ENCODE measurements at regions not wholly inside any gene's neighbourhood (a gene's known extent, or its start where the extent isn't known, plus 50 kb on each side); places are given as distances from the start of the nearest gene placed in this dataset.

GRCh38 chr7:42753367-42753766, 158.5 kb downstream of the C7orf25 start:
- intact Hi-C loops (cut with micrococcal nuclease) = no loop called here
- CTCF ChIA-PET = no interaction called here
- H2AFZ ChIP-seq (ENCODE audit: low read depth, low read length) = no peak overlapping the region
- no peaks in the 10 kb centered on the region for H3K36me3 ChIP-seq (ENCODE audit: control insufficient read depth in 2 of 2, extremely low read depth in 1 of 2, insufficient read depth in 2 of 2, low read length in 2 of 2)
- H3K4me2 ChIP-seq (ENCODE audit: insufficient read depth, low read length) = no peak overlapping the region
- FAIRE-seq (no peak), DNase-seq (ENCODE audit: low read depth, low spot score) (no peak)
- BruUV-seq (replicated peaks) = no TSS peak
- dilution Hi-C loops (cut with MboI; ENCODE audit: extremely low pct_ligation_motif_present, low sequenced_read_pairs) = no loop called here
- H3K27ac ChIP-seq (ENCODE audit: insufficient read depth, low read depth, low read length) = no peak overlapping the region
- no peaks in the 10 kb centered on the region for H4K20me1 ChIP-seq (replicated peaks; ENCODE audit: control insufficient read depth, extremely low read depth, insufficient read depth, low read length)
- POLR2A ChIA-PET = no interaction called here
- no peaks in the 10 kb centered on the region for H3K79me2 ChIP-seq (ENCODE audit: control insufficient read depth, insufficient read depth, low read length)
- no peak overlapping the region for H3K9ac ChIP-seq (replicated peaks; ENCODE audit: extremely low read depth, insufficient read depth, low read length)
- no peak overlapping the region for H3K4me3 ChIP-seq (replicated peaks in 1 of 3; ENCODE audit: insufficient read depth in 1 of 3, low read depth in 1 of 3, low read length in 3 of 3)
- no peaks in the 10 kb centered on the region for H3K9me1 ChIP-seq (replicated peaks; ENCODE audit: control insufficient read depth, extremely low read depth, insufficient read depth, low read length)
- H3K27me3 ChIP-seq (ENCODE audit: control insufficient read depth in 2 of 2, insufficient read depth in 2 of 2, low read length in 2 of 2) = no peaks in the 10 kb centered on the region
- no peaks in the 10 kb centered on the region for H3K4me1 ChIP-seq (ENCODE audit: control insufficient read depth, extremely low read depth, insufficient read depth, low read length)
- no peaks in the 10 kb centered on the region for H3K9me3 ChIP-seq (replicated peaks; ENCODE audit: control insufficient read depth, insufficient read depth, low read length)
- TF ChIP-seq CTCF (IDR thresholded peaks at IDR 0.05; ENCODE audit: extremely low read depth in 1 of 2, insufficient read depth in 1 of 2, low read depth in 1 of 2, low read length in 2 of 2) (no peak), EZH2 (IDR thresholded peaks at IDR 0.05; ENCODE audit: borderline replicate concordance, low read depth, low read length, severe bottlenecking) (no peak), FOS (IDR thresholded peaks at IDR 0.05; ENCODE audit: borderline replicate concordance, insufficient read depth, low read length) (no peak)
- TF ChIP-seq, protein P1, sequence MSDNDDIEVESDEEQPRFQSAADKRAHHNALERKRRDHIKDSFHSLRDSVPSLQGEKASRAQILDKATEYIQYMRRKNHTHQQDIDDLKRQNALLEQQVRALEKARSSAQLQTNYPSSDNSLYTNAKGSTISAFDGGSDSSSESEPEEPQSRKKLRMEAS (IDR thresholded peaks at IDR 0.05; ENCODE audit: insufficient read depth, insufficient read length) = no peak

DNA sequence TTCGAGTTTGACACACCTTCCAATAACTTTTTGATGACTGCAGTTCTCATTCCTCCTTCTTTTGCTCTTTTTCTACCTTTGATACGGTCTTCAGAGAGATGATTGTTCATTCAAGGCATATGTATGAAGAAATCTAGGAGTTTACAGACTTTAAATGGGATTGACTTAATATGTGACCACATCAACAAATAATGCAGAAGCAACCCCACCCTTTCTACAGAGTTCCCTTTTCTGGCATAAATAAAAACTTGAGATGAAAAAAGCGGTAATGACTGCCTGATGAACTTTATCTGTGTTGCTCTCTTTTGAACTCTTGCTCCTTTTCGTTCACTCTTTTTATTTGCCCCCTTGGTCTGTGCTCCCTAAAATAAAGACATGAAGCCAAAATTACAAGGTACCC, 161.7 kb downstream of the C7orf25 start:
- Histone ChIP-seq H3K27me3 (ENCODE audit: control insufficient read depth in 2 of 2, insufficient read depth in 2 of 2, low read length in 2 of 2) (no peaks in the 10 kb centered on the region), H3K36me3 (ENCODE audit: control insufficient read depth in 2 of 2, extremely low read depth in 1 of 2, insufficient read depth in 2 of 2, low read length in 2 of 2) (no peaks in the 10 kb centered on the region), H3K4me3 (replicated peaks in 1 of 3; ENCODE audit: insufficient read depth in 1 of 3, low read depth in 1 of 3, low read length in 3 of 3) (no peak overlapping the region), H3K9me1 (replicated peaks; ENCODE audit: control insufficient read depth, extremely low read depth, insufficient read depth, low read length) (no peaks in the 10 kb centered on the region), H3K4me1 (ENCODE audit: control insufficient read depth, extremely low read depth, insufficient read depth, low read length) (no peaks in the 10 kb centered on the region), H3K9ac (replicated peaks; ENCODE audit: extremely low read depth, insufficient read depth, low read length) (no peak overlapping the region), H3K27ac (ENCODE audit: insufficient read depth, low read depth, low read length) (no peak overlapping the region), H3K9me3 (replicated peaks; ENCODE audit: control insufficient read depth, insufficient read depth, low read length) (no peaks in the 10 kb centered on the region), H2AFZ (ENCODE audit: low read depth, low read length) (no peak overlapping the region), H4K20me1 (replicated peaks; ENCODE audit: control insufficient read depth, extremely low read depth, insufficient read depth, low read length) (no peaks in the 10 kb centered on the region), H3K79me2 (ENCODE audit: control insufficient read depth, insufficient read depth, low read length) (no peaks in the 10 kb centered on the region), H3K4me2 (ENCODE audit: insufficient read depth, low read length) (no peak overlapping the region)
- FAIRE-seq = no peak
- ChIA-PET POLR2A (interaction anchor here (0.6 kb wide), 1 partner anchor 110 kb away, joined by 3 read pairs; no protein-coding TSS in a partner anchor), CTCF (no interaction called here)
- intact Hi-C loops (cut with micrococcal nuclease) (no loop called here), dilution Hi-C loops (cut with MboI; ENCODE audit: extremely low pct_ligation_motif_present, low sequenced_read_pairs) (no loop called here)
- no peak for TF ChIP-seq MYC (IDR thresholded peaks at IDR 0.05; ENCODE audit: low read depth, low read length)
- TF ChIP-seq JUN (IDR thresholded peaks at IDR 0.05; ENCODE audit: borderline replicate concordance, insufficient read depth, insufficient read length, low read depth) = no peak
- no peak for TF ChIP-seq EZH2 (IDR thresholded peaks at IDR 0.05; ENCODE audit: borderline replicate concordance, low read depth, low read length, severe bottlenecking)
- TF ChIP-seq CTCF (IDR thresholded peaks at IDR 0.05; ENCODE audit: extremely low read depth in 1 of 2, insufficient read depth in 1 of 2, low read depth in 1 of 2, low read length in 2 of 2) = no peak
- no peak for TF ChIP-seq FOS (IDR thresholded peaks at IDR 0.05; ENCODE audit: borderline replicate concordance, insufficient read depth, low read length)
- TF ChIP-seq POLR2AphosphoS5 (IDR thresholded peaks at IDR 0.05; ENCODE audit: insufficient read depth, low read depth, low read length) = no peak
- TF ChIP-seq GATA2 (IDR thresholded peaks at IDR 0.05; ENCODE audit: insufficient read depth, insufficient read length, low read depth, low read length) = no peak
- no peak for TF ChIP-seq POLR2A (IDR thresholded peaks at IDR 0.05; ENCODE audit: low read depth, low read length)
- TF ChIP-seq, protein P1 (IDR thresholded peaks at IDR 0.05; ENCODE audit: insufficient read depth, insufficient read length) = no peak
- DNase-seq (ENCODE audit: low read depth, low spot score) = no peak
- no TSS peak for BruUV-seq (replicated peaks)
